ENCODE measurements at regions not wholly inside any gene's neighbourhood (a gene's known extent, or its start where the extent isn't known, plus 50 kb on each side); places are given as distances from the start of the nearest gene placed in this dataset.
"Not testable (repeated sequence)": the region's sequence is repeated elsewhere in the genome, so short reads cannot be mapped to it uniquely, and the experiment has no call there.

DNA sequence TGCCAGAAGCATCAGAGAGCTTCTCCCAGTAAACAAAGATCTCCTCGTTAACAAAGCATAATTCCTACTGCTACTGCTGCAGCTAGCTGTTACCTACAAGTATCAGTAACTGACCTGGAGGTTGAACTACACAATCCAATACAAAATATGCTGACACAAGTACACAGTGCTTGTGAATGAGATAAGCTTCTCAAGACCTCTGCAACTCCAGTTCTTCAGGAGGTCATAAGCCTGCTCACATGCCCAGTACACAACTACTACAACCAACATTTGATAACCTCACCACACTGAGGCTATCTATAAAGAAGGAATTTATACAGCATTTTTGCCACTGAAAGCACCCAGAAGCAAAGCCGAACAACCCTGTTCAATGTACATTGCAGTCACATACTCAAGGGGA, 66.7 kb upstream of the SMARCAD1 start:
- no peak overlapping the region for H3K4me3 ChIP-seq (replicated peaks; ENCODE audit: low read depth, low read length)
- DNase-seq (ENCODE audit: low read depth): no peak
- no peak for TF ChIP-seq CTCF (IDR thresholded peaks at IDR 0.05; ENCODE audit: low read length, missing control alignments)

DNA sequence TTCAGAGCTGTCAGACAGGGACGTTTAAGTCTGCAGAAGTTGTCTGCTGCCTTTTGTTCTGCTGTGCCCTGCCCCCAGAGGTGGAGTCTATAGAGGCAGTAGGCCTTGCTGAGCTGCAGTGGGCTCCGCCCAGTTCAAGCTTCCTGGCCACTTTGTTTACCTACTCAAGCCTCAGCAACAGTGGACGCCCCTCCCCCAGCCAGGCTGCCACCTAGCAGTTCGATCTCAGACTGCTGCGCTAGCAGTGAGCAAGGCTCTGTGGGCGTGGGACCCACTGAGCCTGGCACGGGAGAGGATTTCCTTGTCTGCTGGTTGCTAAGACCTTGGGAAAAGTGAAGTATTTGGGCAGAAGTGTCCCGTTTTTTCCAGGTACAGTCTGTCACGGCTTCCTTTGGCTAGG, 59.6 kb upstream of the SMARCAD1 start:
- not testable (repeated sequence) for DNase-seq (ENCODE audit: low read depth); H3K4me3 ChIP-seq (replicated peaks; ENCODE audit: low read depth, low read length)

DNA sequence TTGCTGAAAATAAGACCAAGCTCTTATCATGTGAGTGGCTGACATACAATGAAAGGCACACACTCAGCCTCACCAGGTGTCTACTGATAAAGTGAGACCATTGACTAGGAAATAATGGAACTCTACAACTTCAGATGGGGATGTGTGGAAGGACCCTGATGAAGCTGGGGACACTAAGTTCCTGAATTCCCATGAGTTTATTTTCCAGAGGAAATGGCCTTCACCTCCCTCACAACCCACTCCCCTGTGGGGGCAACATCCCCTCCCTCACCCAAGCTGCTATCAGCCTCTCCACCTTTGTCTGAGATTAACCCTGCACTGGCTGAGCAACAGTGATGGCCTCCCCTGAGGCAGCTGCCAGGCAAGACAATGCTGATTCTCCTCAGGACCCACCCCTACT, 55.2 kb upstream of the SMARCAD1 start:
- no peak for TF ChIP-seq CTCF (IDR thresholded peaks at IDR 0.05; ENCODE audit: low read length, missing control alignments)
- no peak overlapping the region for H3K4me3 ChIP-seq (replicated peaks; ENCODE audit: low read depth, low read length)
- no peak for DNase-seq (ENCODE audit: low read depth)

GRCh38 chr4:94155404-94155803, 52.3 kb upstream of the SMARCAD1 start:
- not testable (repeated sequence) for DNase-seq (ENCODE audit: low read depth); H3K4me3 ChIP-seq (replicated peaks; ENCODE audit: low read depth, low read length)

GRCh38 chr4:94156826-94157225, 50.8 kb upstream of the SMARCAD1 start:
- TF ChIP-seq CTCF (IDR thresholded peaks at IDR 0.05; ENCODE audit: low read length, missing control alignments): no peak
- DNase-seq (ENCODE audit: low read depth): no peak
- H3K4me3 ChIP-seq (replicated peaks; ENCODE audit: low read depth, low read length): no peak overlapping the region
